GM23338 (cell line): ENCODE measurements at regions not wholly inside any gene's neighbourhood (a gene's known extent, or its start where the extent isn't known, plus 50 kb on each side); places are given as distances from the start of the nearest gene placed in this dataset.
A peak's percentile ranks its signal among the peaks of the same experiment; 100 is the strongest.

ENCODE experiments used
- ATAC-seq: fragments of 200-7000 bp; cut with Tn5 transposase; 3 replicates; pipeline ENCODE4 v1.9.1; 2020
- DNase-seq: peaks from one replicate; pipeline ENCODE4 v3.0.0-alpha.2; 2015; ENCODE audit warnings: low spot score
- H2AFZ ChIP-seq: fragments of 200-600 bp; sonication (generic); 2 replicates; pipeline ENCODE4 v1.8.0; 2016; ENCODE audit warnings: antibody characterized with exemption, mild to moderate bottlenecking, moderate library complexity
- H3F3A ChIP-seq: fragments of 200-600 bp; sonication (generic); replicated peaks from 2 replicates; pipeline ENCODE4 v1.8.0; 2017; ENCODE audit warnings: antibody characterized with exemption, mixed run types, low read depth
- H3K27ac ChIP-seq: fragments of 200-600 bp; sonication (generic); 2 replicates; pipeline ENCODE4 v1.6.1; 2016; ENCODE audit warnings: low read depth
- H3K27me3 ChIP-seq: fragments of 200-600 bp; sonication (generic); 2 replicates; pipeline ENCODE4 v1.8.0; 2016; ENCODE audit warnings: mild to moderate bottlenecking, mixed run types, moderate library complexity; ENCODE audit not compliant: insufficient read depth
- H3K36me3 ChIP-seq: fragments of 200-600 bp; sonication (generic); 2 replicates; pipeline ENCODE4 v1.8.0; 2016; ENCODE audit warnings: mild to moderate bottlenecking; ENCODE audit not compliant: insufficient read depth
- H3K4me1 ChIP-seq: fragments of 200-600 bp; sonication (generic); 2 replicates; pipeline ENCODE4 v1.8.0; 2016; ENCODE audit warnings: mild to moderate bottlenecking, moderate library complexity; ENCODE audit not compliant: insufficient read depth
- H3K4me2 ChIP-seq: fragments of 200-600 bp; sonication (generic); 2 replicates; pipeline ENCODE4 v1.7.1; 2017; ENCODE audit warnings: mixed run types
- H3K4me3 ChIP-seq: fragments of 200-600 bp; sonication (generic); 2 replicates; pipeline ENCODE4 v1.6.1; 2016; ENCODE audit warnings: mixed run types
- H3K79me2 ChIP-seq: fragments of 200-600 bp; sonication (generic); replicated peaks from 2 replicates; pipeline ENCODE4 v1.8.0; 2017; ENCODE audit warnings: mild to moderate bottlenecking; ENCODE audit not compliant: insufficient read depth
- H3K9me2 ChIP-seq: fragments of 200-600 bp; sonication (generic); 2 replicates; pipeline ENCODE4 v1.8.0; 2017; ENCODE audit not compliant: insufficient read depth
- H4K20me1 ChIP-seq: fragments of 200-600 bp; sonication (generic); replicated peaks from 2 replicates; pipeline ENCODE4 v1.8.0; 2017; ENCODE audit warnings: mild to moderate bottlenecking; ENCODE audit not compliant: insufficient read depth
- H3K27ac Mint-ChIP-seq: 2 replicates; pipeline ENCODE4 v1.8.0; 2020; ENCODE audit warnings: inconsistent platforms, mild to moderate bottlenecking, moderate library complexity, mixed read lengths
- H3K27me3 Mint-ChIP-seq: 3 replicates; pipeline ENCODE4 v1.8.0; 2022; ENCODE audit warnings: low read depth, mild to moderate bottlenecking, moderate library complexity, mixed read lengths, inconsistent platforms; ENCODE audit not compliant: insufficient read depth, poor library complexity
- H3K36me3 Mint-ChIP-seq: 3 replicates; pipeline ENCODE4 v1.8.0; 2021; ENCODE audit warnings: low read depth, mild to moderate bottlenecking, inconsistent platforms, moderate library complexity, mixed read lengths
- H3K4me1 Mint-ChIP-seq: 3 replicates; pipeline ENCODE4 v1.8.0; 2020; ENCODE audit warnings: mild to moderate bottlenecking, inconsistent platforms, mixed read lengths
- H3K4me3 Mint-ChIP-seq: 3 replicates; pipeline ENCODE4 v1.8.0; 2021; ENCODE audit warnings: moderate library complexity, mild to moderate bottlenecking, inconsistent platforms, mixed read lengths
- H3K9me3 Mint-ChIP-seq: 3 replicates; pipeline ENCODE4 v1.8.0; 2020; ENCODE audit warnings: moderate library complexity, mild to moderate bottlenecking, inconsistent platforms, mixed read lengths
- CREB1 ChIP-seq: fragments of 250-450 bp; sonication (Bioruptor Pico); IDR thresholded peaks from 2 replicates; pipeline ENCODE4 v1.5.0; 2020; ENCODE audit warnings: low read depth, mild to moderate bottlenecking, moderate library complexity
- EZH2phosphoT487 ChIP-seq: fragments of 200-600 bp; sonication (generic); IDR thresholded peaks from one replicate; pipeline ENCODE4 v1.8.1; 2018; ENCODE audit warnings: antibody characterized with exemption; ENCODE audit not compliant: unreplicated experiment
- NANOG ChIP-seq: IDR thresholded peaks from 2 replicates; pipeline ENCODE4 v1.6.1; 2016; ENCODE audit warnings: antibody characterized with exemption, borderline replicate concordance
- POLR2AphosphoS5 ChIP-seq: IDR thresholded peaks from 2 replicates; pipeline ENCODE4 v1.6.1; 2016; ENCODE audit warnings: antibody characterized with exemption, low read depth
- STAT1 ChIP-seq: IDR thresholded peaks from one replicate; pipeline ENCODE4 v1.6.1; 2016; ENCODE audit warnings: antibody characterized with exemption; ENCODE audit not compliant: unreplicated experiment
- TF ChIP-seq, protein P1 (sequence below), 2 experiments: fragments of 200-600 bp in 1 of 2; sonication (generic) in 1 of 2; conservative IDR thresholded peaks; 2 replicates each; pipeline versions ENCODE4 v1.5.1 to v1.6.1; 2016 to 2017; ENCODE audit warnings: antibody characterized with exemption in 2 of 2, low read depth in 2 of 2, mild to moderate bottlenecking in 2 of 2, moderate library complexity in 1 of 2
- TF ChIP-seq, protein P2 (sequence below): IDR thresholded peaks from 2 replicates; pipeline ENCODE4 v1.6.1; 2016; ENCODE audit warnings: antibody characterized with exemption
- TF ChIP-seq, protein P3 (sequence below): fragments of 250-450 bp; sonication (Bioruptor Pico); IDR thresholded peaks from 2 replicates; pipeline ENCODE4 v1.5.0; 2020; ENCODE audit warnings: mild to moderate bottlenecking, moderate library complexity

DNA sequence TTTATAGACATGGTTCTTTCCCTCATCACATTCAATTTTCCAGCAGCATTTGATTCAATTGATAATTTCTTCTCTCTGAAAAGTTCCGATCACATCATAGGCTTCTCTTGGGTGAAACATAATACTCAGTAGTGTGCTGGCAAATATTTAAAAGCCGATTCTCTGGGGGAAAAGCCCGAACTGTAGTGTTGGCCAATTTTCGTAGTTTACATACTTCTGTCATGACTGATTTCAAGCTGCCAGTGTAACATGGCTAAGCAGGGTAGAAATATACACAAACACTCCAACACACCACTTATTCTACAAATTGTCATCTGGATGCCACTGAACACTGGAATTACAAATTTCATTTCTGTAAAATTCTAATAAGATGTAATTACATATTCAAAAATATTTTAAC lies 56.1 kb upstream of the FREM2 start (continued):
- TF ChIP-seq NANOG (no peak), STAT1 (no peak)

DNA sequence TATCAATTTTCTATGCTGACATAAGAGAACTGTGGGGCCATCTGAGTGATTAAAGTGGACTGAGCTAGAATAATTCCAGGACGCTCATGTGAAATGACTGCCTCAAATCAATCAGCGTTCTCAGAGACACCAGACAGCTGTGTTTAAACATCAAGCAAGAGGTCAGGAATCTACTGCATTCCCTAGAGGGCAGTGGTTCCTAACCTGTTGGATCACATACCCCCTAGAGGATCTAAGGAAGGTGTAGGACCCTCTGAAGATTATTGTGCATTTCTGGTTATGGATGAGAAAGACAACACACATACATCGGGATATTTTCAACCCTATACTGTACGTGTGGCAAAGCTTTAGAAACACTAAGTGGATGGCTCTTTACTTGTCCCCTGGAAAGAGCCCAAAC lies 51.8 kb upstream of the FREM2 start:
- Histone ChIP-seq H3K79me2 (no peaks in the 10 kb centered on the region), H3K4me2 (no peak overlapping the region), H3K27me3 (no peaks in the 10 kb centered on the region), H3K9me2 (no peaks in the 10 kb centered on the region), H3K36me3 (no peaks in the 10 kb centered on the region), H3K27ac (no peak overlapping the region), H3F3A (no peaks in the 10 kb centered on the region), H3K4me3 (no peak overlapping the region), H3K4me1 (no peaks in the 10 kb centered on the region), H2AFZ (no peak overlapping the region), H4K20me1 (no peaks in the 10 kb centered on the region)
- peak; percentile 71 for ATAC-seq
- Mint-ChIP-seq H3K27ac (no peak overlapping the region), H3K27me3 (peaks cover under 1% of the 10 kb centered on the region), H3K9me3 (no peaks in the 10 kb centered on the region), H3K36me3 (no peaks in the 10 kb centered on the region), H3K4me3 (no peak overlapping the region), H3K4me1 (peaks cover 21% of the 10 kb centered on the region)
- DNase-seq: peak; percentile 44
- TF ChIP-seq, protein P1, sequence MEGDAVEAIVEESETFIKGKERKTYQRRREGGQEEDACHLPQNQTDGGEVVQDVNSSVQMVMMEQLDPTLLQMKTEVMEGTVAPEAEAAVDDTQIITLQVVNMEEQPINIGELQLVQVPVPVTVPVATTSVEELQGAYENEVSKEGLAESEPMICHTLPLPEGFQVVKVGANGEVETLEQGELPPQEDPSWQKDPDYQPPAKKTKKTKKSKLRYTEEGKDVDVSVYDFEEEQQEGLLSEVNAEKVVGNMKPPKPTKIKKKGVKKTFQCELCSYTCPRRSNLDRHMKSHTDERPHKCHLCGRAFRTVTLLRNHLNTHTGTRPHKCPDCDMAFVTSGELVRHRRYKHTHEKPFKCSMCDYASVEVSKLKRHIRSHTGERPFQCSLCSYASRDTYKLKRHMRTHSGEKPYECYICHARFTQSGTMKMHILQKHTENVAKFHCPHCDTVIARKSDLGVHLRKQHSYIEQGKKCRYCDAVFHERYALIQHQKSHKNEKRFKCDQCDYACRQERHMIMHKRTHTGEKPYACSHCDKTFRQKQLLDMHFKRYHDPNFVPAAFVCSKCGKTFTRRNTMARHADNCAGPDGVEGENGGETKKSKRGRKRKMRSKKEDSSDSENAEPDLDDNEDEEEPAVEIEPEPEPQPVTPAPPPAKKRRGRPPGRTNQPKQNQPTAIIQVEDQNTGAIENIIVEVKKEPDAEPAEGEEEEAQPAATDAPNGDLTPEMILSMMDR (conservative IDR thresholded peaks at IDR 0.05; ENCODE audit: low read depth in 2 of 2): peak; percentile 44 to 62
- TF ChIP-seq EZH2phosphoT487: no peak

DNA sequence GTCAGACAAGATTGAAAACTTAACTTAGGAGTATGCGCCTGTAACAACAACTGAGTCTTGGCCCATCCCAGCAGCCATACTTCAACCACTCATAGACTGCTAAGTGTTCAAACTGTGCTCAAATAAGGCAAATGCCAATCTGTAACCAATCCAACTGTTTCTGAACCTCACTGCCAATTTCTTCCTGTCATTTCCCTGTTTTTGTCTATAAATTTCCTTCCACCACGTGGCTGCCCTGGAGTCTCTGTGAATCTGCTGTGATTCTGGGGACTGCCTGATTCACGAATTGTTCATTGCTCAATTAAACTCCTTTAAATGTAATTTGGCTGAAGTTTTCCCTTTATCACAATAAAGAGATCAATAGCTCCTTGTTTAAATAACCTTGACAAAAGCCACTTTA lies 50.8 kb upstream of the FREM2 start:
- no peaks in the 10 kb centered on the region for H3K27me3 ChIP-seq
- DNase-seq (no peak), ATAC-seq (no peak)
- H3F3A ChIP-seq: no peaks in the 10 kb centered on the region
- no peaks in the 10 kb centered on the region for H3K4me1 ChIP-seq
- H3K4me3 ChIP-seq: no peak overlapping the region
- H3K9me3 Mint-ChIP-seq: no peaks in the 10 kb centered on the region
- no peaks in the 10 kb centered on the region for H3K79me2 ChIP-seq
- H3K27ac ChIP-seq: no peak overlapping the region
- no peaks in the 10 kb centered on the region for H3K36me3 ChIP-seq
- H3K36me3 Mint-ChIP-seq: no peaks in the 10 kb centered on the region
- H2AFZ ChIP-seq: no peak overlapping the region
- H3K4me1 Mint-ChIP-seq: peaks cover 19% of the 10 kb centered on the region
- H3K27me3 Mint-ChIP-seq: peaks cover 1% of the 10 kb centered on the region
- TF ChIP-seq, protein P1 (conservative IDR thresholded peaks at IDR 0.05; ENCODE audit: low read depth in 2 of 2): no peak
- TF ChIP-seq, protein P2, sequence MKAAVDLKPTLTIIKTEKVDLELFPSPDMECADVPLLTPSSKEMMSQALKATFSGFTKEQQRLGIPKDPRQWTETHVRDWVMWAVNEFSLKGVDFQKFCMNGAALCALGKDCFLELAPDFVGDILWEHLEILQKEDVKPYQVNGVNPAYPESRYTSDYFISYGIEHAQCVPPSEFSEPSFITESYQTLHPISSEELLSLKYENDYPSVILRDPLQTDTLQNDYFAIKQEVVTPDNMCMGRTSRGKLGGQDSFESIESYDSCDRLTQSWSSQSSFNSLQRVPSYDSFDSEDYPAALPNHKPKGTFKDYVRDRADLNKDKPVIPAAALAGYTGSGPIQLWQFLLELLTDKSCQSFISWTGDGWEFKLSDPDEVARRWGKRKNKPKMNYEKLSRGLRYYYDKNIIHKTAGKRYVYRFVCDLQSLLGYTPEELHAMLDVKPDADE: no peak
- no peak for TF ChIP-seq CREB1 (CRISPR knock-in tag)
- TF ChIP-seq, protein P3, sequence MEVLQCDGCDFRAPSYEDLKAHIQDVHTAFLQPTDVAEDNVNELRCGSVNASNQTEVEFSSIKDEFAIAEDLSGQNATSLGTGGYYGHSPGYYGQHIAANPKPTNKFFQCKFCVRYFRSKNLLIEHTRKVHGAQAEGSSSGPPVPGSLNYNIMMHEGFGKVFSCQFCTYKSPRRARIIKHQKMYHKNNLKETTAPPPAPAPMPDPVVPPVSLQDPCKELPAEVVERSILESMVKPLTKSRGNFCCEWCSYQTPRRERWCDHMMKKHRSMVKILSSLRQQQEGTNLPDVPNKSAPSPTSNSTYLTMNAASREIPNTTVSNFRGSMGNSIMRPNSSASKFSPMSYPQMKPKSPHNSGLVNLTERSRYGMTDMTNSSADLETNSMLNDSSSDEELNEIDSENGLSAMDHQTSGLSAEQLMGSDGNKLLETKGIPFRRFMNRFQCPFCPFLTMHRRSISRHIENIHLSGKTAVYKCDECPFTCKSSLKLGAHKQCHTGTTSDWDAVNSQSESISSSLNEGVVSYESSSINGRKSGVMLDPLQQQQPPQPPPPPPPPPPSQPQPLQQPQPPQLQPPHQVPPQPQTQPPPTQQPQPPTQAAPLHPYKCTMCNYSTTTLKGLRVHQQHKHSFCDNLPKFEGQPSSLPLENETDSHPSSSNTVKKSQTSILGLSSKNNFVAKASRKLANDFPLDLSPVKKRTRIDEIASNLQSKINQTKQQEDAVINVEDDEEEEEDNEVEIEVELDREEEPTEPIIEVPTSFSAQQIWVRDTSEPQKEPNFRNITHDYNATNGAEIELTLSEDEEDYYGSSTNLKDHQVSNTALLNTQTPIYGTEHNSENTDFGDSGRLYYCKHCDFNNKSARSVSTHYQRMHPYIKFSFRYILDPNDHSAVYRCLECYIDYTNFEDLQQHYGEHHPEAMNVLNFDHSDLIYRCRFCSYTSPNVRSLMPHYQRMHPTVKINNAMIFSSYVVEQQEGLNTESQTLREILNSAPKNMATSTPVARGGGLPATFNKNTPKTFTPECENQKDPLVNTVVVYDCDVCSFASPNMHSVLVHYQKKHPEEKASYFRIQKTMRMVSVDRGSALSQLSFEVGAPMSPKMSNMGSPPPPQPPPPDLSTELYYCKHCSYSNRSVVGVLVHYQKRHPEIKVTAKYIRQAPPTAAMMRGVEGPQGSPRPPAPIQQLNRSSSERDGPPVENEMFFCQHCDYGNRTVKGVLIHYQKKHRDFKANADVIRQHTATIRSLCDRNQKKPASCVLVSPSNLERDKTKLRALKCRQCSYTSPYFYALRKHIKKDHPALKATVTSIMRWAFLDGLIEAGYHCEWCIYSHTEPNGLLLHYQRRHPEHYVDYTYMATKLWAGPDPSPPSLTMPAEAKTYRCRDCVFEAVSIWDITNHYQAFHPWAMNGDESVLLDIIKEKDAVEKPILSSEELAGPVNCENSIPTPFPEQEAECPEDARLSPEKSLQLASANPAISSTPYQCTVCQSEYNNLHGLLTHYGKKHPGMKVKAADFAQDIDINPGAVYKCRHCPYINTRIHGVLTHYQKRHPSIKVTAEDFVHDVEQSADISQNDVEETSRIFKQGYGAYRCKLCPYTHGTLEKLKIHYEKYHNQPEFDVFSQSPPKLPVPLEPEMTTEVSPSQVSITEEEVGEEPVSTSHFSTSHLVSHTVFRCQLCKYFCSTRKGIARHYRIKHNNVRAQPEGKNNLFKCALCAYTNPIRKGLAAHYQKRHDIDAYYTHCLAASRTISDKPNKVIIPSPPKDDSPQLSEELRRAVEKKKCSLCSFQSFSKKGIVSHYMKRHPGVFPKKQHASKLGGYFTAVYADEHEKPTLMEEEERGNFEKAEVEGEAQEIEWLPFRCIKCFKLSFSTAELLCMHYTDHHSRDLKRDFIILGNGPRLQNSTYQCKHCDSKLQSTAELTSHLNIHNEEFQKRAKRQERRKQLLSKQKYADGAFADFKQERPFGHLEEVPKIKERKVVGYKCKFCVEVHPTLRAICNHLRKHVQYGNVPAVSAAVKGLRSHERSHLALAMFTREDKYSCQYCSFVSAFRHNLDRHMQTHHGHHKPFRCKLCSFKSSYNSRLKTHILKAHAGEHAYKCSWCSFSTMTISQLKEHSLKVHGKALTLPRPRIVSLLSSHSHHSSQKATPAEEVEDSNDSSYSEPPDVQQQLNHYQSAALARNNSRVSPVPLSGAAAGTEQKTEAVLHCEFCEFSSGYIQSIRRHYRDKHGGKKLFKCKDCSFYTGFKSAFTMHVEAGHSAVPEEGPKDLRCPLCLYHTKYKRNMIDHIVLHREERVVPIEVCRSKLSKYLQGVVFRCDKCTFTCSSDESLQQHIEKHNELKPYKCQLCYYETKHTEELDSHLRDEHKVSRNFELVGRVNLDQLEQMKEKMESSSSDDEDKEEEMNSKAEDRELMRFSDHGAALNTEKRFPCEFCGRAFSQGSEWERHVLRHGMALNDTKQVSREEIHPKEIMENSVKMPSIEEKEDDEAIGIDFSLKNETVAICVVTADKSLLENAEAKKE (CRISPR knock-in tag): no peak
- TF ChIP-seq POLR2AphosphoS5: no peak
- peak overlapping the region; percentile 10; the same call in 1 of the 2 replicates for H3K27ac Mint-ChIP-seq
- H3K9me2 ChIP-seq: no peaks in the 10 kb centered on the region
- H3K4me3 Mint-ChIP-seq: no peak overlapping the region
- H3K4me2 ChIP-seq: no peak overlapping the region
- no peaks in the 10 kb centered on the region for H4K20me1 ChIP-seq
